ENCODE measurements at regions not wholly inside any gene's neighbourhood (a gene's known extent, or its start where the extent isn't known, plus 50 kb on each side); places are given as distances from the start of the nearest gene placed in this dataset.

- TF ChIP-seq EZH2phosphoT487 (IDR thresholded peaks at IDR 0.05; ENCODE audit: borderline replicate concordance, low read length) (no peak), EZH2 (IDR thresholded peaks at IDR 0.05; ENCODE audit: low read length, unreplicated experiment) (no peak), CTCF (conservative IDR thresholded peaks at IDR 0.05; ENCODE audit: low read depth, low read length) (no peak)
- Histone ChIP-seq H3F3A (ENCODE audit: low read length, unreplicated experiment) (no peaks in the 10 kb centered on the region), H3K4me3 (ENCODE audit: low read length) (no peak overlapping the region), H3K36me3 (ENCODE audit: low read depth, low read length) (no peaks in the 10 kb centered on the region), H3K4me1 (ENCODE audit: insufficient read depth, low read length) (peaks cover 16% of the 10 kb centered on the region), H3K27ac (ENCODE audit: low read length) (no peak overlapping the region), H4K20me1 (ENCODE audit: low read length) (no peaks in the 10 kb centered on the region), H3K79me2 (ENCODE audit: low read length) (no peaks in the 10 kb centered on the region), H3K9me3 (ENCODE audit: low read length) (no peaks in the 10 kb centered on the region), H3K9me2 (replicated peaks; ENCODE audit: low read length) (no peaks in the 10 kb centered on the region; the same call in 1 of the 2 replicates), H3K9ac (ENCODE audit: low read length) (no peak overlapping the region), H3K4me2 (ENCODE audit: low read length) (no peak overlapping the region), H3K27me3 (ENCODE audit: low read length) (no peaks in the 10 kb centered on the region), H2AFZ (ENCODE audit: low read length) (no peak overlapping the region)
- ChIA-PET CTCF (no interaction called here), POLR2A (ENCODE audit: unreplicated experiment) (interaction anchor here (0.6 kb wide), 2 partner anchors 8 to 174 kb away, joined by 3 read pairs; no protein-coding TSS in a partner anchor)
- intact Hi-C loops (cut with micrococcal nuclease), result no loop called here
- no peak for DNase-seq
- no peak for ATAC-seq
- BruUV-seq (replicated peaks), result no TSS peak
Observed at GRCh38 chr12:91572869-91573268, 390.3 kb upstream of the DCN start.

DNA sequence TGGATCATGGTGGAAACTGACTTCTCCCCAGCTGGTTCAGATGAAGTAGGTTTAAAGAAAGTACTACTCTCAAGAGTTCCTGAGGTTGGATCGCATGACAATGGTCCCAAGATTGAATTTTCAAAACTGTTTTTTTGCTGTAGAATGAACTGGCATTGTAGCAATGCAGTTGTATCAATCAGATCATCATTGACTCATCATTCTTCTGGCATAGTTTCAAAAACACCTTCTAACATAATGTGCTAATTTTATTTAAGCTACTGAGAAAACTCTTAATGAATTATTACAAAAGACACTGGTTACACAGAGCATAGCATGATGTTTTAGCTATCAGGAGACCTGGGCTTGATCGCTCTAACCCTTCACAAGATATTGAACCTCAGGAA, 384.5 kb upstream of the DCN start:
- ChIA-PET POLR2A (ENCODE audit: unreplicated experiment) (no interaction called here), CTCF (no interaction called here)
- no peaks in the 10 kb centered on the region for H3K36me3 ChIP-seq (ENCODE audit: low read depth, low read length)
- no peaks in the 10 kb centered on the region for H3K27me3 ChIP-seq (ENCODE audit: low read length)
- no peaks in the 10 kb centered on the region; the same call in 1 of the 2 replicates for H3K4me1 ChIP-seq (ENCODE audit: insufficient read depth, low read length)
- TF ChIP-seq EZH2phosphoT487 (IDR thresholded peaks at IDR 0.05; ENCODE audit: borderline replicate concordance, low read length), result no peak
- no peak for TF ChIP-seq CTCF (conservative IDR thresholded peaks at IDR 0.05; ENCODE audit: low read depth, low read length)
- TF ChIP-seq EZH2 (IDR thresholded peaks at IDR 0.05; ENCODE audit: low read length, unreplicated experiment), result no peak
- H3F3A ChIP-seq (ENCODE audit: low read length, unreplicated experiment), result no peaks in the 10 kb centered on the region
- BruUV-seq (replicated peaks), result no TSS peak
- DNase-seq (peak; percentile 21), ATAC-seq (no peak)
- no peaks in the 10 kb centered on the region; the same call in 1 of the 2 replicates for H3K9me2 ChIP-seq (replicated peaks; ENCODE audit: low read length)
- H2AFZ ChIP-seq (ENCODE audit: low read length), result no peak overlapping the region
- no peaks in the 10 kb centered on the region for H4K20me1 ChIP-seq (ENCODE audit: low read length)
- H3K4me3 ChIP-seq (ENCODE audit: low read length), result no peak overlapping the region
- no peak overlapping the region for H3K27ac ChIP-seq (ENCODE audit: low read length)
- H3K4me2 ChIP-seq (ENCODE audit: low read length), result no peak overlapping the region
- intact Hi-C loops (cut with micrococcal nuclease), result no loop called here
- H3K79me2 ChIP-seq (ENCODE audit: low read length), result no peaks in the 10 kb centered on the region
- no peak overlapping the region for H3K9ac ChIP-seq (ENCODE audit: low read length)
- H3K9me3 ChIP-seq (ENCODE audit: low read length), result no peaks in the 10 kb centered on the region

GRCh38 chr12:91566328-91567099, 383.9 kb upstream of the DCN start:
- Histone ChIP-seq H3F3A (ENCODE audit: low read length, unreplicated experiment) (no peaks in the 10 kb centered on the region), H3K9me3 (ENCODE audit: low read length) (no peaks in the 10 kb centered on the region), H3K9me2 (replicated peaks; ENCODE audit: low read length) (no peaks in the 10 kb centered on the region; the same call in 1 of the 2 replicates), H3K27ac (ENCODE audit: low read length) (no peak overlapping the region), H3K4me3 (ENCODE audit: low read length) (no peak overlapping the region), H3K4me2 (ENCODE audit: low read length) (no peak overlapping the region), H3K9ac (ENCODE audit: low read length) (no peak overlapping the region), H4K20me1 (ENCODE audit: low read length) (no peaks in the 10 kb centered on the region), H3K27me3 (ENCODE audit: low read length) (no peaks in the 10 kb centered on the region), H3K4me1 (ENCODE audit: insufficient read depth, low read length) (no peaks in the 10 kb centered on the region; the same call in 1 of the 2 replicates), H2AFZ (ENCODE audit: low read length) (no peak overlapping the region), H3K79me2 (ENCODE audit: low read length) (no peaks in the 10 kb centered on the region), H3K36me3 (ENCODE audit: low read depth, low read length) (no peaks in the 10 kb centered on the region)
- TF ChIP-seq CTCF (conservative IDR thresholded peaks at IDR 0.05; ENCODE audit: low read depth, low read length), result no peak
- ATAC-seq (no peak), DNase-seq (no peak)
- intact Hi-C loops (cut with micrococcal nuclease), result no loop called here
- no TSS peak for BruUV-seq (replicated peaks)
- ChIA-PET POLR2A (ENCODE audit: unreplicated experiment) (no interaction called here), CTCF (no interaction called here)

Data from PC-3 (cell line).